ENCODE measurements at regions not wholly inside any gene's neighbourhood (a gene's known extent, or its start where the extent isn't known, plus 50 kb on each side); places are given as distances from the start of the nearest gene placed in this dataset.

GRCh38 chr3:82685761-82686160 lies 924.3 kb upstream of the GBE1 start:
- H3K27ac ChIP-seq (ENCODE audit: low read length), result no peak overlapping the region
- no peaks in the 10 kb centered on the region for H3K9me3 ChIP-seq (ENCODE audit: control insufficient read depth, low read depth, low read length)
- no peak overlapping the region for H3K4me3 ChIP-seq (ENCODE audit: low read length)
- no peaks in the 10 kb centered on the region for H3K27me3 ChIP-seq (ENCODE audit: control insufficient read depth, insufficient read depth, low read length)
- no peaks in the 10 kb centered on the region for H3K4me1 ChIP-seq (ENCODE audit: control insufficient read depth, insufficient read depth, low read length)
- DNase-seq, result no peak
- no CpG with 5 or more reads among the region's 3 CpGs for WGBS (ENCODE audit: insufficient coverage, low lambda C conversion rate)
- no peaks in the 10 kb centered on the region for H3K36me3 ChIP-seq (ENCODE audit: control insufficient read depth, insufficient read depth, low read length)

- no peaks in the 10 kb centered on the region for H3K9me3 ChIP-seq (ENCODE audit: control insufficient read depth, low read depth, low read length)
- DNase-seq, result no peak
- WGBS (ENCODE audit: insufficient coverage, low lambda C conversion rate), result 80% methylated on average over 1 of the region's 1 CpG
- H3K36me3 ChIP-seq (ENCODE audit: control insufficient read depth, insufficient read depth, low read length), result no peaks in the 10 kb centered on the region
- no peak overlapping the region for H3K4me3 ChIP-seq (ENCODE audit: low read length)
- no peaks in the 10 kb centered on the region for H3K27me3 ChIP-seq (ENCODE audit: control insufficient read depth, insufficient read depth, low read length)
- no peak overlapping the region for H3K27ac ChIP-seq (ENCODE audit: low read length)
- H3K4me1 ChIP-seq (ENCODE audit: control insufficient read depth, insufficient read depth, low read length), result no peaks in the 10 kb centered on the region
Observed at GRCh38 chr3:82676356-82677026, 915.0 kb upstream of the GBE1 start.

- no peaks in the 10 kb centered on the region for H3K4me1 ChIP-seq (ENCODE audit: control insufficient read depth, insufficient read depth, low read length)
- DNase-seq, result no peak
- H3K27me3 ChIP-seq (ENCODE audit: control insufficient read depth, insufficient read depth, low read length), result no peaks in the 10 kb centered on the region
- WGBS (ENCODE audit: insufficient coverage, low lambda C conversion rate), result 88% methylated on average over 2 of the region's 2 CpGs
- H3K36me3 ChIP-seq (ENCODE audit: control insufficient read depth, insufficient read depth, low read length), result no peaks in the 10 kb centered on the region
- no peak overlapping the region for H3K4me3 ChIP-seq (ENCODE audit: low read length)
- no peak overlapping the region for H3K27ac ChIP-seq (ENCODE audit: low read length)
- H3K9me3 ChIP-seq (ENCODE audit: control insufficient read depth, low read depth, low read length), result peaks cover 2% of the 10 kb centered on the region
Observed at GRCh38 chr3:82672966-82673365, 911.5 kb upstream of the GBE1 start.

GRCh38 chr3:82671466-82671865 lies 910.0 kb upstream of the GBE1 start:
- H3K9me3 ChIP-seq (ENCODE audit: control insufficient read depth, low read depth, low read length), result peaks cover 2% of the 10 kb centered on the region
- no peaks in the 10 kb centered on the region for H3K27me3 ChIP-seq (ENCODE audit: control insufficient read depth, insufficient read depth, low read length)
- no CpG with 5 or more reads among the region's 1 CpG for WGBS (ENCODE audit: insufficient coverage, low lambda C conversion rate)
- DNase-seq, result no peak
- H3K27ac ChIP-seq (ENCODE audit: low read length), result no peak overlapping the region
- H3K4me3 ChIP-seq (ENCODE audit: low read length), result no peak overlapping the region
- no peaks in the 10 kb centered on the region for H3K36me3 ChIP-seq (ENCODE audit: control insufficient read depth, insufficient read depth, low read length)
- no peaks in the 10 kb centered on the region for H3K4me1 ChIP-seq (ENCODE audit: control insufficient read depth, insufficient read depth, low read length)

GRCh38 chr3:82654708-82655107 lies 893.3 kb upstream of the GBE1 start:
- Histone ChIP-seq H3K27me3 (ENCODE audit: control insufficient read depth, insufficient read depth, low read length) (no peaks in the 10 kb centered on the region), H3K27ac (ENCODE audit: low read length) (no peak overlapping the region), H3K4me3 (ENCODE audit: low read length) (no peak overlapping the region), H3K36me3 (ENCODE audit: control insufficient read depth, insufficient read depth, low read length) (no peaks in the 10 kb centered on the region), H3K9me3 (ENCODE audit: control insufficient read depth, low read depth, low read length) (peaks cover 6% of the 10 kb centered on the region), H3K4me1 (ENCODE audit: control insufficient read depth, insufficient read depth, low read length) (no peaks in the 10 kb centered on the region)
- no peak for DNase-seq
- 100% methylated on average over 1 of the region's 3 CpGs for WGBS (ENCODE audit: insufficient coverage, low lambda C conversion rate)

- Histone ChIP-seq H3K9me3 (ENCODE audit: control insufficient read depth, low read depth, low read length) (no peaks in the 10 kb centered on the region), H3K27ac (ENCODE audit: low read length) (no peak overlapping the region), H3K27me3 (ENCODE audit: control insufficient read depth, insufficient read depth, low read length) (no peaks in the 10 kb centered on the region), H3K4me3 (ENCODE audit: low read length) (no peak overlapping the region), H3K4me1 (ENCODE audit: control insufficient read depth, insufficient read depth, low read length) (no peaks in the 10 kb centered on the region), H3K36me3 (ENCODE audit: control insufficient read depth, insufficient read depth, low read length) (no peaks in the 10 kb centered on the region)
- no peak for DNase-seq
Observed at GRCh38 chr3:82643948-82644347, 882.5 kb upstream of the GBE1 start.

GRCh38 chr3:82641701-82642100 lies 880.3 kb upstream of the GBE1 start:
- Histone ChIP-seq H3K36me3 (ENCODE audit: control insufficient read depth, insufficient read depth, low read length) (no peaks in the 10 kb centered on the region), H3K27ac (ENCODE audit: low read length) (no peak overlapping the region), H3K4me3 (ENCODE audit: low read length) (no peak overlapping the region), H3K9me3 (ENCODE audit: control insufficient read depth, low read depth, low read length) (no peaks in the 10 kb centered on the region), H3K27me3 (ENCODE audit: control insufficient read depth, insufficient read depth, low read length) (no peaks in the 10 kb centered on the region), H3K4me1 (ENCODE audit: control insufficient read depth, insufficient read depth, low read length) (no peaks in the 10 kb centered on the region)
- no peak for DNase-seq
- no CpG with 5 or more reads among the region's 2 CpGs for WGBS (ENCODE audit: insufficient coverage, low lambda C conversion rate)

GRCh38 chr3:82640254-82640653 lies 878.8 kb upstream of the GBE1 start:
- DNase-seq, result no peak
- no CpG with 5 or more reads among the region's 3 CpGs for WGBS (ENCODE audit: insufficient coverage, low lambda C conversion rate)
- no peaks in the 10 kb centered on the region for H3K4me1 ChIP-seq (ENCODE audit: control insufficient read depth, insufficient read depth, low read length)

GRCh38 chr3:82637574-82637973 lies 876.1 kb upstream of the GBE1 start:
- no CpG with 5 or more reads among the region's 5 CpGs for WGBS (ENCODE audit: insufficient coverage, low lambda C conversion rate)

More at GRCh38 chr3:82640254-82640653, 878.8 kb upstream of the GBE1 start:
- Histone ChIP-seq H3K36me3 (ENCODE audit: control insufficient read depth, insufficient read depth, low read length) (no peaks in the 10 kb centered on the region), H3K9me3 (ENCODE audit: control insufficient read depth, low read depth, low read length) (no peaks in the 10 kb centered on the region), H3K27ac (ENCODE audit: low read length) (no peak overlapping the region), H3K27me3 (ENCODE audit: control insufficient read depth, insufficient read depth, low read length) (no peaks in the 10 kb centered on the region), H3K4me3 (ENCODE audit: low read length) (no peak overlapping the region)

GRCh38 chr3:82636177-82636576 lies 874.7 kb upstream of the GBE1 start:
- WGBS (ENCODE audit: insufficient coverage, low lambda C conversion rate), result no CpG with 5 or more reads among the region's 1 CpG
- H3K27me3 ChIP-seq (ENCODE audit: control insufficient read depth, insufficient read depth, low read length), result no peaks in the 10 kb centered on the region
- H3K27ac ChIP-seq (ENCODE audit: low read length), result no peak overlapping the region
- H3K36me3 ChIP-seq (ENCODE audit: control insufficient read depth, insufficient read depth, low read length), result no peaks in the 10 kb centered on the region
- H3K4me1 ChIP-seq (ENCODE audit: control insufficient read depth, insufficient read depth, low read length), result no peaks in the 10 kb centered on the region
- H3K4me3 ChIP-seq (ENCODE audit: low read length), result no peak overlapping the region
- H3K9me3 ChIP-seq (ENCODE audit: control insufficient read depth, low read depth, low read length), result no peaks in the 10 kb centered on the region
- DNase-seq, result no peak

More at GRCh38 chr3:82637574-82637973, 876.1 kb upstream of the GBE1 start:
- Histone ChIP-seq H3K4me1 (ENCODE audit: control insufficient read depth, insufficient read depth, low read length) (no peaks in the 10 kb centered on the region), H3K9me3 (ENCODE audit: control insufficient read depth, low read depth, low read length) (no peaks in the 10 kb centered on the region), H3K36me3 (ENCODE audit: control insufficient read depth, insufficient read depth, low read length) (no peaks in the 10 kb centered on the region), H3K4me3 (ENCODE audit: low read length) (no peak overlapping the region), H3K27ac (ENCODE audit: low read length) (no peak overlapping the region), H3K27me3 (ENCODE audit: control insufficient read depth, insufficient read depth, low read length) (no peaks in the 10 kb centered on the region)
- no peak for DNase-seq

GRCh38 chr3:82633319-82633718 lies 871.9 kb upstream of the GBE1 start:
- H3K27me3 ChIP-seq (ENCODE audit: control insufficient read depth, insufficient read depth, low read length), result no peaks in the 10 kb centered on the region
- DNase-seq, result no peak
- H3K4me3 ChIP-seq (ENCODE audit: low read length), result no peak overlapping the region
- H3K36me3 ChIP-seq (ENCODE audit: control insufficient read depth, insufficient read depth, low read length), result no peaks in the 10 kb centered on the region
- no peak overlapping the region for H3K27ac ChIP-seq (ENCODE audit: low read length)
- no peaks in the 10 kb centered on the region for H3K4me1 ChIP-seq (ENCODE audit: control insufficient read depth, insufficient read depth, low read length)
- no CpG with 5 or more reads among the region's 1 CpG for WGBS (ENCODE audit: insufficient coverage, low lambda C conversion rate)
- H3K9me3 ChIP-seq (ENCODE audit: control insufficient read depth, low read depth, low read length), result no peaks in the 10 kb centered on the region

Data from large intestine (tissue), 3 donors.